ENCODE measurements at regions not wholly inside any gene's neighbourhood (a gene's known extent, or its start where the extent isn't known, plus 50 kb on each side); places are given as distances from the start of the nearest gene placed in this dataset.

DNA sequence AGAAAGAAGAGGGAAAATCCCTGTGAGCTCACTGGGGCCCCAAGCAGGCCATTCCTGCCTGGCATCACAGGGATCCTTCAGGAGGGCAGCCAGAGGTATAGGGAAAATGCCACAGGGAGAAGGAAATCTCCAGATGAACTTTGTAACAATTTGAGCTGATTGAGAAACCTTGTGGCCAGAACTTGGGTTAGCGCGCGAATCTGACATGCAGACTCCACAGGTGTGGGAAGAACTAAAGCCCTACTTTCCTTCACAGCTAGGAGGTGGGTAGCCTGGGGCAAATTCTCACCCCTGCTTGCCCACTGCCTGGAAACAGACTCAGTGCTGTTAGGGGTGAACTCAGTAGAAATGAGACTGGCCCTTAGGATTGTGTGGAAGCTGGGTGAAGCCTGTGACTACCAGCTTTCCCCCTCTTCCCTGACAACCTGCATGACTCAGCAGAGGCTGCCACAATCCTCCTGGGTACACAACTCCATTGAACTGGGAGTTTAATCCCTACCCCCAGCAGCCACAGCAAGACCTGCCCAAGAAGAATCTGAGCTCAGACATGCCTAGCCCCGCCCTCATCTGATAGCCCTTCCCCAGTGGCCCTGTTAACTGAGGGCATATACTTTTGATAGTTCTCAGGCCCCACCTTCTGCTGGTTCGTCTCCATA lies 57.2 kb upstream of the USP9Y start:
- no peak for TF ChIP-seq TEAD4 (CRISPR knock-in tag; IDR thresholded peaks at IDR 0.05)
- TF ChIP-seq, protein P1, sequence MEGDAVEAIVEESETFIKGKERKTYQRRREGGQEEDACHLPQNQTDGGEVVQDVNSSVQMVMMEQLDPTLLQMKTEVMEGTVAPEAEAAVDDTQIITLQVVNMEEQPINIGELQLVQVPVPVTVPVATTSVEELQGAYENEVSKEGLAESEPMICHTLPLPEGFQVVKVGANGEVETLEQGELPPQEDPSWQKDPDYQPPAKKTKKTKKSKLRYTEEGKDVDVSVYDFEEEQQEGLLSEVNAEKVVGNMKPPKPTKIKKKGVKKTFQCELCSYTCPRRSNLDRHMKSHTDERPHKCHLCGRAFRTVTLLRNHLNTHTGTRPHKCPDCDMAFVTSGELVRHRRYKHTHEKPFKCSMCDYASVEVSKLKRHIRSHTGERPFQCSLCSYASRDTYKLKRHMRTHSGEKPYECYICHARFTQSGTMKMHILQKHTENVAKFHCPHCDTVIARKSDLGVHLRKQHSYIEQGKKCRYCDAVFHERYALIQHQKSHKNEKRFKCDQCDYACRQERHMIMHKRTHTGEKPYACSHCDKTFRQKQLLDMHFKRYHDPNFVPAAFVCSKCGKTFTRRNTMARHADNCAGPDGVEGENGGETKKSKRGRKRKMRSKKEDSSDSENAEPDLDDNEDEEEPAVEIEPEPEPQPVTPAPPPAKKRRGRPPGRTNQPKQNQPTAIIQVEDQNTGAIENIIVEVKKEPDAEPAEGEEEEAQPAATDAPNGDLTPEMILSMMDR (IDR thresholded peaks at IDR 0.05) = no peak
